ENCODE measurements at regions not wholly inside any gene's neighbourhood (a gene's known extent, or its start where the extent isn't known, plus 50 kb on each side); places are given as distances from the start of the nearest gene placed in this dataset.

DNA sequence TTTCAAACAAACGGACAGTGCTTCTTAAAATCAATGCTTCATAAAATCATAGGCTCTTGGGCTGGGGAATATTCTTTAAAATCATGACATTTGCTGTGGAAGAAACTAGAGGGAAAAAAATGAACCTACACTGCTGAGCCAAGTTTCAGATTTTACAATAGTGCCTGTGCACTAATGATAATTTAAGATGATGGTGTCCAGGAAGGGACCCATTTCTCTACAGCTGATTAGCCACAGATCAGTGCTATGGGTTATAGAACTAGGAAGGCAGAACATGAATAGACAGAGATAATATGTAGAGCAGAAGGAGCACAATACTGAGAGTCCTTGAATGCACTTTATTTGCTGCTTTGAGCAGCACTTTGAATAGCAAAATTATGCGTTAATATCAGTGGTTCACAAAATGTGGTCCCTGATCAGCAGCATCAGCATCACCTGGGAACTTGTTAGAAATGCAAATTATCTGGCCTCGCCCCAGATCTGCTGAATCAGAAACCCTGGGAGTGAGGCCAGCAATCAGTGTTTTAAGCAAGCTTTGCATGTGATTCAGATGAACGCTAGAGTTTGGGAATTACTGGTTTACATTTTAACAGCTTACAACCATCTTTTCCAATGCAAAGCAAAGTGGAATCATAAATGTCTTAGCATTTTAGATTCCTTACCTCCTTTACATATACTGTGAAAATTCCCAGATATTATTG lies 135.8 kb upstream of the ANKRD28 start:
- Histone ChIP-seq H3K27ac (ENCODE audit: insufficient read depth, low read depth, low read length) (no peak overlapping the region), H3K4me3 (replicated peaks in 1 of 3; ENCODE audit: insufficient read depth in 1 of 3, low read depth in 1 of 3, low read length in 3 of 3) (no peak overlapping the region), H3K36me3 (ENCODE audit: control insufficient read depth in 2 of 2, extremely low read depth in 1 of 2, insufficient read depth in 2 of 2, low read length in 2 of 2) (no peaks in the 10 kb centered on the region), H4K20me1 (replicated peaks; ENCODE audit: control insufficient read depth, extremely low read depth, insufficient read depth, low read length) (no peaks in the 10 kb centered on the region), H3K9me1 (replicated peaks; ENCODE audit: control insufficient read depth, extremely low read depth, insufficient read depth, low read length) (no peaks in the 10 kb centered on the region), H3K4me2 (ENCODE audit: insufficient read depth, low read length) (no peak overlapping the region), H3K9ac (replicated peaks; ENCODE audit: extremely low read depth, insufficient read depth, low read length) (no peak overlapping the region), H3K4me1 (ENCODE audit: control insufficient read depth, extremely low read depth, insufficient read depth, low read length) (no peaks in the 10 kb centered on the region), H3K27me3 (ENCODE audit: control insufficient read depth in 2 of 2, insufficient read depth in 2 of 2, low read length in 2 of 2) (no peaks in the 10 kb centered on the region), H3K79me2 (ENCODE audit: control insufficient read depth, insufficient read depth, low read length) (no peaks in the 10 kb centered on the region), H3K9me3 (replicated peaks; ENCODE audit: control insufficient read depth, insufficient read depth, low read length) (no peaks in the 10 kb centered on the region), H2AFZ (ENCODE audit: low read depth, low read length) (no peak overlapping the region)
- POLR2A ChIA-PET = no interaction called here
- FAIRE-seq (no peak), DNase-seq (ENCODE audit: low read depth, low spot score) (no peak)
- CTCF ChIA-PET = no interaction called here
- TF ChIP-seq JUN (IDR thresholded peaks at IDR 0.05; ENCODE audit: borderline replicate concordance, insufficient read depth, insufficient read length, low read depth) = no peak
- TF ChIP-seq POLR2A (IDR thresholded peaks at IDR 0.05; ENCODE audit: low read depth, low read length) = no peak
- dilution Hi-C loops (cut with MboI; ENCODE audit: extremely low pct_ligation_motif_present, low sequenced_read_pairs) (no loop called here), intact Hi-C loops (cut with micrococcal nuclease) (no loop called here)
- no TSS peak for BruUV-seq (replicated peaks)

DNA sequence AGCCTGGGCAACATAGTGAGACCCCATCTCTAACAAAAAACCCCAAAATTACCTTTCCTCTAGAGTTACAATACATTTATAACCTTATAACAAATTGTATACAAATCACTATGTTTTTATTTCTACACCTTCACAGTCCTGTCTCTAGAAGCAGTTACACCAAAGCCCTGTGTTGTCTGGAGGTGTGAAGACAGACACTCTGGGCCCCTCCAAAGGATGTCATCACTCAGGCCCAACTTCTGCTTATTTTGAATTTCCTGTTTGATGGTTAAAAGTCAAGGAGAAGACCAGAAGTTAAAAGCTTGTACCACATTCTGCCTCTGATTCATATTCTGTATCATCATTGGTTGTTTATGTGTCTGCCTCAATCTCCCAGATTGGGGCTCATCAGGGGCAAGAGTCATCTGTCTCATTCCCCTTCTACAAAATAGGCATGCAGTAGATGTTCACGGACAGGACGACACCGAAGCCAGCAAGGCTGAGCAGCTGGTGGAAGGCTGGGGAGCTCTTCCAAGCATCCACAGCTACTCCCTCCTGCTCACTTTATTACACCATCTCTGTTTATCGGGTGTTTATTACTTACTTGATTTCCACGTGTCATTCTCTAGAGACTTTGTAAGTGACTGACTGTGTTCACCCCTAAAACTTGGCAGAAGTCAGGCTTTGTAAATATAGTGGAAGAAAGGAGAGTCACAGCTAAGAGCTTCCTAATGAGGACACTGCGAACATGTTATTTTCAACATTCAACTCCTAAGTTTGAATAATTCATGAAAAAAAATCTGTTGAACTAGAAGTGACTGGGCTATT lies 136.8 kb upstream of the ANKRD28 start:
- no peaks in the 10 kb centered on the region for H3K79me2 ChIP-seq (ENCODE audit: control insufficient read depth, insufficient read depth, low read length)
- H3K4me1 ChIP-seq (ENCODE audit: control insufficient read depth, extremely low read depth, insufficient read depth, low read length) = no peaks in the 10 kb centered on the region
- no peaks in the 10 kb centered on the region for H3K9me1 ChIP-seq (replicated peaks; ENCODE audit: control insufficient read depth, extremely low read depth, insufficient read depth, low read length)
- H3K36me3 ChIP-seq (ENCODE audit: control insufficient read depth in 2 of 2, extremely low read depth in 1 of 2, insufficient read depth in 2 of 2, low read length in 2 of 2) = no peaks in the 10 kb centered on the region
- H3K9ac ChIP-seq (replicated peaks; ENCODE audit: extremely low read depth, insufficient read depth, low read length) = no peak overlapping the region
- H3K27ac ChIP-seq (ENCODE audit: insufficient read depth, low read depth, low read length) = no peak overlapping the region
- intact Hi-C loops (cut with micrococcal nuclease) (no loop called here), dilution Hi-C loops (cut with MboI; ENCODE audit: extremely low pct_ligation_motif_present, low sequenced_read_pairs) (no loop called here)
- no peak overlapping the region for H3K4me2 ChIP-seq (ENCODE audit: insufficient read depth, low read length)
- H3K4me3 ChIP-seq (replicated peaks in 1 of 3; ENCODE audit: insufficient read depth in 1 of 3, low read depth in 1 of 3, low read length in 3 of 3) = no peak overlapping the region
- FAIRE-seq (no peak), DNase-seq (ENCODE audit: low read depth, low spot score) (no peak)
- H3K27me3 ChIP-seq (ENCODE audit: control insufficient read depth in 2 of 2, insufficient read depth in 2 of 2, low read length in 2 of 2) = no peaks in the 10 kb centered on the region
- H2AFZ ChIP-seq (ENCODE audit: low read depth, low read length) = no peak overlapping the region
- POLR2A ChIA-PET = no interaction called here
- CTCF ChIA-PET = interaction anchor here (0.6 to 1.5 kb wide), 2 partner anchors 10 to 19 kb away, joined by 3 to 4 read pairs; no protein-coding TSS in a partner anchor
- no TSS peak for BruUV-seq (replicated peaks)
- no peaks in the 10 kb centered on the region for H3K9me3 ChIP-seq (replicated peaks; ENCODE audit: control insufficient read depth, insufficient read depth, low read length)
- H4K20me1 ChIP-seq (replicated peaks; ENCODE audit: control insufficient read depth, extremely low read depth, insufficient read depth, low read length) = no peaks in the 10 kb centered on the region
- TF ChIP-seq GATA2 (IDR thresholded peaks at IDR 0.05; ENCODE audit: insufficient read depth, insufficient read length, low read depth, low read length) (no peak), MYC (IDR thresholded peaks at IDR 0.05; ENCODE audit: low read depth, low read length) (no peak)

Measured in endothelial cell of umbilical vein (primary cell).